HG03342 (cell line): ENCODE measurements at regions not wholly inside any gene's neighbourhood (a gene's known extent, or its start where the extent isn't known, plus 50 kb on each side); places are given as distances from the start of the nearest gene placed in this dataset.

Source experiments
- ATAC-seq: cut with Tn5 transposase; IDR thresholded peaks from one replicate; pipeline ENCODE4 v1.9.1; 2021; ENCODE audit warnings: mild to moderate bottlenecking, moderate library complexity; ENCODE audit not compliant: unreplicated experiment

GRCh38 chr20:57950764-57951485 lies 241.1 kb upstream of the PMEPA1 start:
- no peak for ATAC-seq

GRCh38 chr20:57948180-57948955 lies 238.6 kb upstream of the PMEPA1 start:
- no peak for ATAC-seq

- ATAC-seq = no peak
Measured at GRCh38 chr20:57947421-57948179, 237.8 kb upstream of the PMEPA1 start.

GRCh38 chr20:57946559-57947315 lies 236.9 kb upstream of the PMEPA1 start:
- ATAC-seq = no peak

GRCh38 chr20:57944988-57945387 lies 235.2 kb upstream of the PMEPA1 start:
- ATAC-seq = no peak

GRCh38 chr20:57943950-57944349 lies 234.1 kb upstream of the PMEPA1 start:
- ATAC-seq = no peak

DNA sequence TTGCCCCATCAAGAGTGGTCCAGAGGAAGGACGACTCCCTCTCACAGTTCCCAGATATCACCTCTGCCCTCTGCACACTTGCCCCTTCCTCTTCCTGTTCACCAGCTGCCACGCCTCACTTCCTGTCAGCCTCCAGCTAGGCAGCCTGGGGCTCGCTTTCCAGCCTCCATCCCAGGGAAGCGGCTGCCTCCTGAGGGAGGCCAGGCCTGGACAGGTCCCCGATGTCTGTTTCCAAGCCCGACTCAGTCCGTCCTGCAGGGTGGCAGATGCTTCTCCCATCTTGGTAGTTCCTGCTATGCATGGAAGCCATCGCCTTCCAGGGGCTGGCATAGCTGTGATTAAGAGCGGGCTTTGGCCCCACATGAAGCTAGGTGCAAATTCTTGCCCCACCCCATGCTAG lies 233.5 kb upstream of the PMEPA1 start:
- ATAC-seq = no peak

DNA sequence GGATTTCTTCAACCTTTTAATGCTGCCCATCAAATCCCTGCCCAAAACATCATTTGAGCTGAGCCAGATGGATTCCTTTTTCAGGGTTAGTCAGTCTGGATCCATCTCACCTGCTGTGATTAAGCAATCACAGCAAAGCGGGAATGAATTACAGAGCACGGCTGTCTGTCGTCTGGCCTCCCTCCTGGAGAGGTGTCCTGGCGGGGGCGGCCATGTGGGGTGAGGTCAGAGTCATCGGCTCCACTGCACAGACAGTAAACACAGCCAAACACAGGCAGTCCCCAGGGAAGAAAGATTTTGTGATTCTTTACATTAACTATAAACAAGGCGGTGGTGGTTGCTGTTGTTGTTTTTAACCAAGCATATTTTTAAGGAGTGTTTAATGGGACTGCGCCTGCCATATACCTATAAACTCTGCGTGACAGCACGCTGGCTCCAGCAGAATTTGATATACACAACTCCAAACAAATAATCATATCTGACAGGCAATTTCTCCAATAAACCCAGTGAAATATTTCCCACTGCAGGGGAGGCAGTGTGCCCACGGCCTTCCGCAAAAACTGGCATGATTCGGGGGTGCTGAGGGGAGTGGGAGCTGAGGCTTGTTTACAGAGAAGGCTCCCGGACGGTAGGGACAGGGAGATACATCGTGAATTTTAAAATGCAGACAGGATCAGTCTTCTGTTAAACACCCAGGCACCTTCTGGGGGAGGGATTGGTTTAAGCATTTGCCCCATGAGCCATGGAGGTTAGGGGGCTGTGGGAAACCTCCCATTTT lies 232.0 kb upstream of the PMEPA1 start:
- no peak for ATAC-seq

DNA sequence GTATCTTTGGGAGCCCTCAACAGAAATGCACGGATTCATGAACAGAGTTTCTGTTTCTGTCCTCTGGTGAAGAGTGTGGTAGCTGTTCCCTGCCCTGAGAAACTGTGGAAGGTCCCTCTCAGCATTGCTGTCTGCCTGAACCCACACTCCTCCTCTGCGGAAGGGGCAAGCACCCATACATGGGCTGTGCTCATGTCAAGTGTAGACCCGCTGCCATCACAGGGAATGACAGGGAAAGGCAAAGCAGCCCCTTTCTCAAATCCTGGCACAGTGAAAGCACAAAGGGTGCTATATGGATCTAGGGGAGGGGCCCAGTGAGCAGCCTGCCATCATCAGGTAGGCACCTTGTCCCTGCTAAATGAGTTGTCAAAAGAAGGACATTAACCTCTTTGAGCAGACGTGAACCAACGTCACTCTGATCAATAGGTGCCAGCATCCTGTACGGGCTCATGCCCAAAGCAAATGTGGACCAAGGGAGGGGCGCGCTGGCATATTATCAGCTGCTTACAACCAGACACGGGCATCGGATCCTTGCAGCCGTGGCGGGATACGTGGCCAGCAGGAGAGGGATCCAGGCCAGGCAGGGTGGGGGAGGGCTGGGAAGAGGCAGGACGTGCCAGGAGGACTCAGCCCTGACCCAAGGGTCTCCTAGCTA lies 231.2 kb upstream of the PMEPA1 start:
- no peak for ATAC-seq

- ATAC-seq = no peak
Measured at GRCh38 chr20:57940376-57940775, 230.6 kb upstream of the PMEPA1 start.

DNA sequence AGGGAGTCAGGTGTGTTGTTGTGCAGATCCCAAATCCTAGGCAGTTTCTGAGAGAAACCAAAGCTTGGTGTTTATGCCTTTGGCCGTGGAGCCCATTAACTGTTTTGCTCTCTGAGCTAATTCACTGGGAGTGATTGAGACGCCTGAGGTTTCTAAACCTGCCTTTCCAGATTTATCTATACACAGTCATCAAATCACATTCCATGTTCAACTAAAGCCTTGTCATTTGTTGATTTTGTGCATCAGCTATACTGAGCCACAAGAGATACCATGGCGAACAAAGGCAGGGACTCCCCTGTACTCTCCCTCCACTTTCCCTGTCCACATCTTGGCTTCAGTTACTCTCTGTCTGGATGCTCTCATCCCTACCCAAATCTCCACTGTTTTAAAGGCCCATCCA lies 229.7 kb upstream of the PMEPA1 start:
- no peak for ATAC-seq

GRCh38 chr20:57938158-57939108 lies 228.6 kb upstream of the PMEPA1 start:
- ATAC-seq = no peak

DNA sequence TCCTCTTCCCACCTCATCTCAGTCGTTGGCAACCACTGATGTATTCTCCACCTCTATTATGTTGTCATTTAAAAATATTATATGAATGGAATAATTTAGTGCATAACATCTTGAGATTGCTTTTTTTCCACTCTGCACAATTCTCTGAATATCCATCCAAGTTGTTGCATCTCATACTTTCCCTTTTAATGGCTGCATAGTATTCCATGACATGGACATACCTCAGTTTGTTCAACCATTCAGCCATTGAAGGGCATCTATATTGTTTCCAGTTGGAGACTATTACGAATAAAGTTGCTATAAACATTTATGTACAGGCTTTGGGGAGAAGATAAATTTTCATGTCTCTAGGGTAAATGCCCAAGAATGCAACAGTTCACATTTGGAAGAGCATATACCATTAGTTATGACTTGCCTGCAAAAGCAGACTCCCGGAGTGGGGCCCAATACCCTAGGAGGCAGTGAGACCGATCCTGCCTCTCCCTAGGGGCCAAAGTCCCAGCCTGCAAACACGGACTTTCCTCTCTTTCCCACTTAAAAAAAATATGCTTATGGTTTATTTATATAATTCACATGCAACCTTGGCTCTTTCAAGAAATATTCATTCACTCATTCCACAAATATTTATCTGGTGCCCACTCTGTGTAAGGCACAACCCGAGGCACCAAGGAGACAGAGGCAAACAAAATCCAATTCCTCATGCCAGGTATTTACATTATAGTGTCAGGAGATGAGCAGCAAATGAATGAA lies 227.0 kb upstream of the PMEPA1 start:
- ATAC-seq = no peak

DNA sequence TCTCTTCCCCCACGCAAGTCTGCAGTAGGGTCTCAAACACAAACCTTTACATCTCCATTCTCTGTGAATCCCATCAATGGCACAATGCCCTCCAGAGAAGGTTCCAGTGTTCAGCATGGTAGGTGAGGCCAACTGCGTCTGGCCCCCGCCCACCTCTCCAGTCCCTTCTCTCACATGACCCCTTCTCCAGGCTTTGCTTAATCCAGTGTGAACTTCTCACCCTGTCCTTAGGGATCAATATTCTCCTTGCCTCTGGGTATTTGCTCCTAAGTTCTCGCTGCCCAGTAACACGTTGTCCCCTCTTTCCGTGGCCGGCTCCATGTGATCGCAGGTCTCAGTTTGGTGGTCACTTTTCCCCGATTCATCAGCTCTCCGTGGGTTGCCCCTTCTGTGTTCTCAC lies 225.1 kb upstream of the PMEPA1 start:
- ATAC-seq = no peak

DNA sequence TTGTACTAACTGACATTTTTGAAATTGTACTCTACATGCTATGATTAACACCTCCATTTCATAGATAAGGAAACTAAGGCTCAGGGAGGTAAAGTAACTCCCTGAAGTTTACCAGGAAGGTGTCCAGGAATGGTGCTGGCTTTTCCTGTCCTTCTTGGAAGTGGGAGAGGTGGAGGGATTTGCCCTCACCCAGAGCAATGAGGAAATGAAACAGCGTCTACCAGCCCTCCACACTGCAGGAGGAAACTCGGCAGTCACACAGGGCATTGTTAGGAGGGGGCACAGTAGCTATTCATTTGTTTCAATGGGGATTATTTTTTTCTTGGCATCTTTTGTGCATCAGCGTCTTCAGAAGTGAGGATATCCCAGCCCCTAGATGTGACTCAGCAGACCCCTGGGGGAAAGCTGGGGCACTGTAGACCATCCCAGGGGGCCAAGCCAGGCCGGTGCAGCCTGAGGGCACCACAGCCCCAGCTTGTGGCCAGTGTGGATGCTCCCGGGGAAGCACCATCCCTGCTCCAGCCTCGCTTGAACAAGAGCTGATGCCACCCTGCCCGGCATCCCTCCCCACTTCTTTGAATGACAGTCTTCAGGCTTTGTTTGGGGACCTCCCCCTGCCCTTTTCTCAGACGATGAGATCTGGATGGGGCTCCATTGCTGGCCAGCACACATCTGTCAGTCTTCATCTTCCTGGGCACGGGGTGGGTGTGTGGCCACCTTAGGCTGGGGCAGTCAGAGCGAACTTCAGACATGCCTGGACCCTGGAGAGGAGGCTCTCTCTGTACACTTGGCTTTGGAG lies 224.4 kb upstream of the PMEPA1 start:
- ATAC-seq = no peak

GRCh38 chr20:57932227-57932864 lies 222.5 kb upstream of the PMEPA1 start:
- no peak for ATAC-seq

- ATAC-seq = no peak
Measured at GRCh38 chr20:57930351-57930750, 220.5 kb upstream of the PMEPA1 start.
